Endothelial cell (in vitro differentiated cells): ENCODE measurements at regions not wholly inside any gene's neighbourhood (a gene's known extent, or its start where the extent isn't known, plus 50 kb on each side); places are given as distances from the start of the nearest gene placed in this dataset.

ENCODE experiments used
- DNase-seq: peaks from one replicate; pipeline ENCODE4 v3.0.0; 2021; ENCODE audit warnings: low spot score
- H3K27ac Mint-ChIP-seq: one replicate; pipeline ENCODE4 v1.8.0; 2021; ENCODE audit warnings: mixed read lengths, inconsistent platforms; ENCODE audit not compliant: unreplicated experiment
- H3K27me3 Mint-ChIP-seq: one replicate; pipeline ENCODE4 v1.8.0; 2021; ENCODE audit warnings: mild to moderate bottlenecking, moderate library complexity, mixed read lengths, inconsistent platforms; ENCODE audit not compliant: unreplicated experiment
- H3K36me3 Mint-ChIP-seq: one replicate; pipeline ENCODE4 v1.8.0; 2021; ENCODE audit warnings: mild to moderate bottlenecking, low read depth, mixed read lengths, inconsistent platforms; ENCODE audit not compliant: unreplicated experiment
- H3K4me1 Mint-ChIP-seq: one replicate; pipeline ENCODE4 v1.8.0; 2021; ENCODE audit warnings: mild to moderate bottlenecking, mixed read lengths, inconsistent platforms; ENCODE audit not compliant: unreplicated experiment
- H3K4me3 Mint-ChIP-seq: one replicate; pipeline ENCODE4 v1.8.0; 2021; ENCODE audit warnings: mild to moderate bottlenecking, mixed read lengths, inconsistent platforms; ENCODE audit not compliant: unreplicated experiment
- H3K9me3 Mint-ChIP-seq: one replicate; pipeline ENCODE4 v1.8.0; 2021; ENCODE audit warnings: mixed read lengths, inconsistent platforms; ENCODE audit not compliant: unreplicated experiment
- TF ChIP-seq, protein P1 (sequence below): fragments of 200-600 bp; sonication (generic); IDR thresholded peaks from one replicate; pipeline ENCODE4 v1.5.0; 2021; ENCODE audit warnings: antibody characterized with exemption; ENCODE audit not compliant: unreplicated experiment

GRCh38 chr5:168001318-168001717, 290.1 kb upstream of the WWC1 start:
- no peak overlapping the region for H3K4me3 Mint-ChIP-seq
- TF ChIP-seq, protein P1, sequence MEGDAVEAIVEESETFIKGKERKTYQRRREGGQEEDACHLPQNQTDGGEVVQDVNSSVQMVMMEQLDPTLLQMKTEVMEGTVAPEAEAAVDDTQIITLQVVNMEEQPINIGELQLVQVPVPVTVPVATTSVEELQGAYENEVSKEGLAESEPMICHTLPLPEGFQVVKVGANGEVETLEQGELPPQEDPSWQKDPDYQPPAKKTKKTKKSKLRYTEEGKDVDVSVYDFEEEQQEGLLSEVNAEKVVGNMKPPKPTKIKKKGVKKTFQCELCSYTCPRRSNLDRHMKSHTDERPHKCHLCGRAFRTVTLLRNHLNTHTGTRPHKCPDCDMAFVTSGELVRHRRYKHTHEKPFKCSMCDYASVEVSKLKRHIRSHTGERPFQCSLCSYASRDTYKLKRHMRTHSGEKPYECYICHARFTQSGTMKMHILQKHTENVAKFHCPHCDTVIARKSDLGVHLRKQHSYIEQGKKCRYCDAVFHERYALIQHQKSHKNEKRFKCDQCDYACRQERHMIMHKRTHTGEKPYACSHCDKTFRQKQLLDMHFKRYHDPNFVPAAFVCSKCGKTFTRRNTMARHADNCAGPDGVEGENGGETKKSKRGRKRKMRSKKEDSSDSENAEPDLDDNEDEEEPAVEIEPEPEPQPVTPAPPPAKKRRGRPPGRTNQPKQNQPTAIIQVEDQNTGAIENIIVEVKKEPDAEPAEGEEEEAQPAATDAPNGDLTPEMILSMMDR, result no peak
- no peak for DNase-seq
- no peaks in the 10 kb centered on the region for H3K27me3 Mint-ChIP-seq
- no peak overlapping the region for H3K27ac Mint-ChIP-seq
- no peaks in the 10 kb centered on the region for H3K4me1 Mint-ChIP-seq
- no peaks in the 10 kb centered on the region for H3K9me3 Mint-ChIP-seq
- H3K36me3 Mint-ChIP-seq, result no peaks in the 10 kb centered on the region

- H3K36me3 Mint-ChIP-seq, result no peaks in the 10 kb centered on the region
- H3K9me3 Mint-ChIP-seq, result no peaks in the 10 kb centered on the region
- no peaks in the 10 kb centered on the region for H3K27me3 Mint-ChIP-seq
- DNase-seq, result no peak
- no peak overlapping the region for H3K27ac Mint-ChIP-seq
- TF ChIP-seq, protein P1, result no peak
- no peaks in the 10 kb centered on the region for H3K4me1 Mint-ChIP-seq
- no peak overlapping the region for H3K4me3 Mint-ChIP-seq
Measured at GRCh38 chr5:168002116-168002515, 289.3 kb upstream of the WWC1 start.

GRCh38 chr5:168005093-168005492, 286.4 kb upstream of the WWC1 start:
- Mint-ChIP-seq H3K27ac (no peak overlapping the region), H3K4me1 (no peaks in the 10 kb centered on the region), H3K9me3 (no peaks in the 10 kb centered on the region)

GRCh38 chr5:168005936-168006335, 285.5 kb upstream of the WWC1 start:
- H3K4me1 Mint-ChIP-seq, result no peaks in the 10 kb centered on the region

More at GRCh38 chr5:168005093-168005492, 286.4 kb upstream of the WWC1 start:
- no peaks in the 10 kb centered on the region for H3K36me3 Mint-ChIP-seq
- TF ChIP-seq, protein P1, result no peak
- DNase-seq, result no peak
- H3K4me3 Mint-ChIP-seq, result no peak overlapping the region
- H3K27me3 Mint-ChIP-seq, result no peaks in the 10 kb centered on the region

GRCh38 chr5:168006456-168007130, 284.9 kb upstream of the WWC1 start:
- TF ChIP-seq, protein P1, result no peak
- Mint-ChIP-seq H3K27ac (no peak overlapping the region), H3K4me3 (no peak overlapping the region), H3K36me3 (no peaks in the 10 kb centered on the region), H3K9me3 (no peaks in the 10 kb centered on the region), H3K27me3 (no peaks in the 10 kb centered on the region), H3K4me1 (no peaks in the 10 kb centered on the region)
- DNase-seq, result no peak

More at GRCh38 chr5:168005936-168006335, 285.5 kb upstream of the WWC1 start:
- Mint-ChIP-seq H3K36me3 (no peaks in the 10 kb centered on the region), H3K9me3 (no peaks in the 10 kb centered on the region), H3K27me3 (no peaks in the 10 kb centered on the region), H3K27ac (no peak overlapping the region), H3K4me3 (no peak overlapping the region)
- DNase-seq, result no peak
- TF ChIP-seq, protein P1, result no peak
